HCT116 (cell line): ENCODE measurements at regions not wholly inside any gene's neighbourhood (a gene's known extent, or its start where the extent isn't known, plus 50 kb on each side); places are given as distances from the start of the nearest gene placed in this dataset.

Experiments used
- ATAC-seq: fragments of 200-7000 bp; cut with Tn5 transposase; 2 replicates; pipeline ENCODE4 v1.9.1; 2020; ENCODE audit warnings: mild to moderate bottlenecking, moderate library complexity
- BruUV-seq: library from RNA; stranded (reverse); fragments of 400-500 nt; replicated peaks from 2 replicates; lab custom pipeline; 2021; lab: Mats Ljungman, UMichigan
- CTCF ChIA-PET: fragments of 300-600 bp; sonication (Branson Sonifier 250); formaldehyde crosslinking; loops from one replicate; lab custom pipeline; 2021; ENCODE audit warnings: antibody characterized with exemption; lab: Charles Lee
- POLR2A ChIA-PET: fragments of 300-600, 350-600 bp; sonication (Branson Sonifier 250); formaldehyde crosslinking; loops from one replicate; lab custom pipeline; 2021; ENCODE audit warnings: antibody characterized with exemption; lab: Charles Lee
- RAD21 ChIA-PET, 2 experiments: fragments of 300-600 bp; sonication (Branson Sonifier 250); formaldehyde crosslinking; loops; one replicate each; lab custom pipeline; 2023; ENCODE audit warnings: low total read pairs in 2 of 2; ENCODE audit not compliant: uncharacterized antibody in 2 of 2, unreplicated experiment in 2 of 2, low non-redundant PET in 1 of 2; lab: Charles Lee
- DNase-seq: peaks from one replicate; pipeline ENCODE4 v3.0.0-alpha.2; 2010; ENCODE audit warnings: low read depth, low spot score
- H2AFZ ChIP-seq: fragments of 200-600 bp; shearing (Covaris generic), sonication (generic); 2 replicates; pipeline ENCODE4 v1.6.1; 2017; ENCODE audit warnings: low read depth, mixed run types, mixed read lengths, antibody characterized with exemption, low read length; ENCODE audit not compliant: poor library complexity, severe bottlenecking
- H3K27ac ChIP-seq: 2 replicates; pipeline ENCODE4 v1.5.1; 2012; ENCODE audit warnings: low read depth, low read length
- H3K27me3 ChIP-seq: fragments of 200-600 bp; sonication (generic); 2 replicates; pipeline ENCODE4 v1.6.1; 2016; ENCODE audit warnings: mixed run types, low read length, mixed read lengths; ENCODE audit not compliant: insufficient read depth
- H3K36me3 ChIP-seq, 2 experiments: fragments of 200-500 bp in 1 of 2; fragments of 200-600 bp in 1 of 2; sonication (Bioruptor generic) in 1 of 2; sonication (generic) in 1 of 2; 2 replicates each; pipeline versions ENCODE4 v1.5.1 to v1.6.1; 2014 to 2016; ENCODE audit warnings: low read length in 2 of 2, inconsistent platforms in 1 of 2, mixed read lengths in 1 of 2, mixed run types in 1 of 2; ENCODE audit not compliant: insufficient read depth in 2 of 2, control insufficient read depth in 1 of 2
- H3K4me1 ChIP-seq, 2 experiments: fragments of 200-600 bp in 1 of 2; sonication (generic) in 1 of 2; 2 replicates each; pipeline versions ENCODE4 v1.5.1 to v1.6.1; 2012 to 2017; ENCODE audit warnings: low read length in 2 of 2, inconsistent platforms in 1 of 2, mild to moderate bottlenecking in 1 of 2, mixed read lengths in 1 of 2, mixed run types in 1 of 2, moderate library complexity in 1 of 2; ENCODE audit not compliant: insufficient read depth in 2 of 2, control insufficient read depth in 1 of 2
- H3K4me2 ChIP-seq: fragments of 200-600 bp; sonication (generic); 2 replicates; pipeline ENCODE4 v1.6.1; 2017; ENCODE audit warnings: mixed run types, low read length, mixed read lengths
- H3K4me3 ChIP-seq, 2 experiments: fragments of 200-600 bp in 1 of 2; sonication (generic) in 1 of 2; replicated peaks in 1 of 2; 2 replicates each; pipeline ENCODE4 v1.5.1; 2011 to 2016; ENCODE audit warnings: low read length in 2 of 2, control low read depth in 1 of 2, low read depth in 1 of 2, mild to moderate bottlenecking in 1 of 2, mixed read lengths in 1 of 2, mixed run types in 1 of 2
- H3K79me2 ChIP-seq: fragments of 200-600 bp; sonication (generic); 2 replicates; pipeline ENCODE4 v1.6.1; 2017; ENCODE audit warnings: mild to moderate bottlenecking, mixed run types, low read length, moderate library complexity, mixed read lengths; ENCODE audit not compliant: insufficient read depth
- H3K9ac ChIP-seq: fragments of 200-600 bp; sonication (generic); 2 replicates; pipeline ENCODE4 v1.6.1; 2016; ENCODE audit warnings: low read length, mixed read lengths
- H3K9me2 ChIP-seq: fragments of 200-600 bp; sonication (generic), shearing (Covaris generic); 2 replicates; pipeline ENCODE4 v1.6.1; 2017; ENCODE audit warnings: mixed run types, mild to moderate bottlenecking, moderate library complexity; ENCODE audit not compliant: insufficient read depth
- H3K9me3 ChIP-seq, 2 experiments: fragments of 200-500 bp in 1 of 2; fragments of 200-600 bp in 1 of 2; sonication (Bioruptor generic) in 1 of 2; sonication (generic) in 1 of 2; 2 replicates each; pipeline ENCODE4 v1.6.1; 2014 to 2017; ENCODE audit warnings: low read length in 2 of 2, mixed read lengths in 2 of 2, inconsistent platforms in 1 of 2, low read depth in 1 of 2, mild to moderate bottlenecking in 1 of 2, mixed run types in 1 of 2, moderate library complexity in 1 of 2; ENCODE audit not compliant: control insufficient read depth in 1 of 2, insufficient read depth in 1 of 2
- H4K20me1 ChIP-seq: fragments of 200-600 bp; sonication (generic), shearing (Covaris generic); 2 replicates; pipeline ENCODE4 v1.6.1; 2017; ENCODE audit warnings: mixed run types, mild to moderate bottlenecking, moderate library complexity; ENCODE audit not compliant: insufficient read depth
- CEBPB ChIP-seq: IDR thresholded peaks from 2 replicates; pipeline ENCODE4 v1.6.1; 2012; ENCODE audit warnings: low read depth
- SP1 ChIP-seq: IDR thresholded peaks from 2 replicates; pipeline ENCODE4 v1.6.1; 2012; ENCODE audit warnings: low read depth
- TCF7L2 ChIP-seq: IDR thresholded peaks from 2 replicates; pipeline ENCODE4 v1.7.0; 2011; ENCODE audit warnings: borderline replicate concordance, inconsistent platforms; ENCODE audit not compliant: insufficient read depth, insufficient read length; ENCODE audit errors: extremely low read depth
- ZNF274 ChIP-seq: fragments of 200-500 bp; sonication (Bioruptor generic); IDR thresholded peaks from 2 replicates; pipeline ENCODE4 v1.6.1; 2014; ENCODE audit warnings: mild to moderate bottlenecking, low read depth, low read length, inconsistent platforms
- intact Hi-C: fragments of 100-400 bp; cut with micrococcal nuclease; formaldehyde crosslinking; loops from 2 replicates; pipeline ENCODE4 v1.10.0; 2022
- TF ChIP-seq, protein P1 (sequence below), 3 experiments: fragments of 200-600 bp in 1 of 3; sonication (generic) in 1 of 3; IDR thresholded peaks in 2 of 3; conservative IDR thresholded peaks in 1 of 3; 2 replicates each; pipeline ENCODE4 v1.5.1; 2012 to 2017; ENCODE audit warnings: low read depth in 2 of 3, low read length in 2 of 3, antibody characterized with exemption in 1 of 3, borderline replicate concordance in 1 of 3, control low read depth in 1 of 3, mild to moderate bottlenecking in 1 of 3, mixed read lengths in 1 of 3, mixed run types in 1 of 3, moderate library complexity in 1 of 3; ENCODE audit not compliant: insufficient read depth in 1 of 3
- TF ChIP-seq, protein P2 (sequence below): IDR thresholded peaks from 2 replicates; pipeline ENCODE4 v1.6.1; 2012
- TF ChIP-seq, protein P3 (sequence below): IDR thresholded peaks from 2 replicates; pipeline ENCODE4 v1.6.1; 2012; ENCODE audit warnings: low read depth

DNA sequence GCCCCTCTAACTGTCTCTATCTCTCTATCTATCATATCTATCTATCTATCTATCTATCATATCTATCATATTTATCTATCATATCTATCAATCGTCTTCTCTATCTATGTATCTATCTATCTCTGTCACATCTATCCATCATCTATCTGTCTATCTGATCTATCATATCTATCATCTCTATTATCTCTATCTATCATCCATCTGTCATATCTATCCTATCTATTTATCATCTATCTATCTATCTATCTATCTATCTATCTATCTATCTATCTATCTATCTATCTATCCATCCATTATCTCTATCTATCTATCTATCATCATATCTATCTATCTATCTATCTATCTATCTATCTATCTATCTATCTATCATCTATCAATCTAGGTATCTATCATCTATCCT lies 638.0 kb downstream of the DHX35 start (continued):
- TF ChIP-seq, protein P1, sequence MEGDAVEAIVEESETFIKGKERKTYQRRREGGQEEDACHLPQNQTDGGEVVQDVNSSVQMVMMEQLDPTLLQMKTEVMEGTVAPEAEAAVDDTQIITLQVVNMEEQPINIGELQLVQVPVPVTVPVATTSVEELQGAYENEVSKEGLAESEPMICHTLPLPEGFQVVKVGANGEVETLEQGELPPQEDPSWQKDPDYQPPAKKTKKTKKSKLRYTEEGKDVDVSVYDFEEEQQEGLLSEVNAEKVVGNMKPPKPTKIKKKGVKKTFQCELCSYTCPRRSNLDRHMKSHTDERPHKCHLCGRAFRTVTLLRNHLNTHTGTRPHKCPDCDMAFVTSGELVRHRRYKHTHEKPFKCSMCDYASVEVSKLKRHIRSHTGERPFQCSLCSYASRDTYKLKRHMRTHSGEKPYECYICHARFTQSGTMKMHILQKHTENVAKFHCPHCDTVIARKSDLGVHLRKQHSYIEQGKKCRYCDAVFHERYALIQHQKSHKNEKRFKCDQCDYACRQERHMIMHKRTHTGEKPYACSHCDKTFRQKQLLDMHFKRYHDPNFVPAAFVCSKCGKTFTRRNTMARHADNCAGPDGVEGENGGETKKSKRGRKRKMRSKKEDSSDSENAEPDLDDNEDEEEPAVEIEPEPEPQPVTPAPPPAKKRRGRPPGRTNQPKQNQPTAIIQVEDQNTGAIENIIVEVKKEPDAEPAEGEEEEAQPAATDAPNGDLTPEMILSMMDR (IDR thresholded peaks at IDR 0.05 in 2 of 3, conservative IDR thresholded peaks at IDR 0.05 in 1 of 3; ENCODE audit: borderline replicate concordance in 1 of 3, insufficient read depth in 1 of 3, low read depth in 2 of 3, low read length in 2 of 3) = no peak
- TF ChIP-seq TCF7L2 = no peak
- TF ChIP-seq ZNF274 = no peak

DNA sequence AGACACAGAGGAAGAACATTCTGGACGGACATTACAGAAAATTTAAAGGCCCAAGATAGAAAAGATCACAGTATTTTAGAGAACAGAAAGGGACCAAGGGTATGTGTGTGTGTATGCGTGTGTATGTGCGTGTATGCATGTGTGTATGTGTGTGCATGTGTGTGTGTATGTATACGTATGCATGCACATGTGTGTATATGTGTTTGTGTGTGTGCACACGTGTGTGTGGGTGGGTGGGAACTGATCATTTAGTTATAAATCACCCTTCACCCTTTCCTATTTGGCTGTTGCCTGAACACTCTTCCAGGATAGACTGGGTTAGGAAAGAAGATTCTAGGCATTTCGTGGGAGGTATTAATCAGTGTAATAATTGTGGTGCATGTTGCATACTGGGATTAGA lies 634.4 kb downstream of the DHX35 start:
- no peak overlapping the region for H3K27ac ChIP-seq
- POLR2A ChIA-PET = no interaction called here
- H3K4me3 ChIP-seq = no peak overlapping the region
- no peak for ATAC-seq
- H3K9me2 ChIP-seq = no peaks in the 10 kb centered on the region
- no peak for DNase-seq
- no peaks in the 10 kb centered on the region for H3K79me2 ChIP-seq
- no peak overlapping the region for H2AFZ ChIP-seq
- RAD21 ChIA-PET = no interaction called here
- no peak overlapping the region for H3K9ac ChIP-seq
- TF ChIP-seq, protein P2, sequence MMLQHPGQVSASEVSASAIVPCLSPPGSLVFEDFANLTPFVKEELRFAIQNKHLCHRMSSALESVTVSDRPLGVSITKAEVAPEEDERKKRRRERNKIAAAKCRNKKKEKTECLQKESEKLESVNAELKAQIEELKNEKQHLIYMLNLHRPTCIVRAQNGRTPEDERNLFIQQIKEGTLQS = no peak
- TF ChIP-seq SP1 = no peak
- TF ChIP-seq, protein P1 (IDR thresholded peaks at IDR 0.05 in 2 of 3, conservative IDR thresholded peaks at IDR 0.05 in 1 of 3; ENCODE audit: borderline replicate concordance in 1 of 3, insufficient read depth in 1 of 3, low read depth in 2 of 3, low read length in 2 of 3) = no peak
- no peak for TF ChIP-seq CEBPB
- TF ChIP-seq, protein P3, sequence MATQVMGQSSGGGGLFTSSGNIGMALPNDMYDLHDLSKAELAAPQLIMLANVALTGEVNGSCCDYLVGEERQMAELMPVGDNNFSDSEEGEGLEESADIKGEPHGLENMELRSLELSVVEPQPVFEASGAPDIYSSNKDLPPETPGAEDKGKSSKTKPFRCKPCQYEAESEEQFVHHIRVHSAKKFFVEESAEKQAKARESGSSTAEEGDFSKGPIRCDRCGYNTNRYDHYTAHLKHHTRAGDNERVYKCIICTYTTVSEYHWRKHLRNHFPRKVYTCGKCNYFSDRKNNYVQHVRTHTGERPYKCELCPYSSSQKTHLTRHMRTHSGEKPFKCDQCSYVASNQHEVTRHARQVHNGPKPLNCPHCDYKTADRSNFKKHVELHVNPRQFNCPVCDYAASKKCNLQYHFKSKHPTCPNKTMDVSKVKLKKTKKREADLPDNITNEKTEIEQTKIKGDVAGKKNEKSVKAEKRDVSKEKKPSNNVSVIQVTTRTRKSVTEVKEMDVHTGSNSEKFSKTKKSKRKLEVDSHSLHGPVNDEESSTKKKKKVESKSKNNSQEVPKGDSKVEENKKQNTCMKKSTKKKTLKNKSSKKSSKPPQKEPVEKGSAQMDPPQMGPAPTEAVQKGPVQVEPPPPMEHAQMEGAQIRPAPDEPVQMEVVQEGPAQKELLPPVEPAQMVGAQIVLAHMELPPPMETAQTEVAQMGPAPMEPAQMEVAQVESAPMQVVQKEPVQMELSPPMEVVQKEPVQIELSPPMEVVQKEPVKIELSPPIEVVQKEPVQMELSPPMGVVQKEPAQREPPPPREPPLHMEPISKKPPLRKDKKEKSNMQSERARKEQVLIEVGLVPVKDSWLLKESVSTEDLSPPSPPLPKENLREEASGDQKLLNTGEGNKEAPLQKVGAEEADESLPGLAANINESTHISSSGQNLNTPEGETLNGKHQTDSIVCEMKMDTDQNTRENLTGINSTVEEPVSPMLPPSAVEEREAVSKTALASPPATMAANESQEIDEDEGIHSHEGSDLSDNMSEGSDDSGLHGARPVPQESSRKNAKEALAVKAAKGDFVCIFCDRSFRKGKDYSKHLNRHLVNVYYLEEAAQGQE = no peak
- peaks cover 0 to 13% of the 10 kb centered on the region in 2 experiments; a peak in 2 of 4 replicates for H3K9me3 ChIP-seq
- intact Hi-C loops = no loop called here
- no peaks in the 10 kb centered on the region for H3K36me3 ChIP-seq
- H3K27me3 ChIP-seq = no peaks in the 10 kb centered on the region
- CTCF ChIA-PET = no interaction called here
- no TSS peak for BruUV-seq
- no peaks in the 10 kb centered on the region for H3K4me1 ChIP-seq
- no peak overlapping the region for H3K4me2 ChIP-seq
- no peaks in the 10 kb centered on the region for H4K20me1 ChIP-seq
